Motor neuron (in vitro differentiated cells): ENCODE measurements at regions not wholly inside any gene's neighbourhood (a gene's known extent, or its start where the extent isn't known, plus 50 kb on each side); places are given as distances from the start of the nearest gene placed in this dataset.

Experiments used
- ATAC-seq, 8 experiments: fragments of 200-7000 bp; cut with Tn5 transposase; replicated peaks in 6 of 8; 2 replicates each; pipeline ENCODE4 v1.8.0; 2021; ENCODE audit warnings: mild to moderate bottlenecking in 8 of 8, moderate library complexity in 8 of 8
- H3K27ac ChIP-seq, 2 donors: fragments of 250-450 bp; sonication (Bioruptor Pico); 2 replicates each; pipeline ENCODE4 v1.9.0; 2021; ENCODE audit warnings: antibody characterized with exemption in 2 of 2, mild to moderate bottlenecking in 2 of 2, moderate library complexity in 1 of 2
- H3K4me1 ChIP-seq, 2 donors: fragments of 250-450 bp; sonication (Bioruptor Pico); replicated peaks in 1 of 2; 2 replicates each; pipeline ENCODE4 v1.6.1; 2021; ENCODE audit warnings: antibody characterized with exemption in 2 of 2, mild to moderate bottlenecking in 2 of 2, moderate library complexity in 1 of 2
- H3K4me3 ChIP-seq, 5 donors: fragments of 250-450 bp; sonication (Bioruptor Pico); 2 replicates each; pipeline ENCODE4 v1.9.0; 2021; ENCODE audit warnings: antibody characterized with exemption in 5 of 5, mild to moderate bottlenecking in 5 of 5, moderate library complexity in 4 of 5
- WGBS, 10 experiments: fragments of 450-650 bp; shearing (Covaris generic); methylation state at CpG; one replicate each; pipeline ENCODE4 v1.0.0; 2022; 5-methylcytosine and 5-hydroxymethylcytosine counted together
- in situ Hi-C, 9 experiments: fragments of 400-800 bp; cut with MboI; loops; one replicate each; pipeline ENCODE4 v1.15.0; 2021; ENCODE audit warnings: low sequenced_read_pairs in 9 of 9, low pct_unique_long_range_greater_than_20kb in 2 of 9; ENCODE audit not compliant: unreplicated experiment in 9 of 9

GRCh38 chr14:97841762-97842161, 1044.6 kb downstream of the VRK1 start:
- in situ Hi-C loops = no loop called here
- WGBS, 10 experiments = 0 to 100% (median 78%) methylated on average over 1 to 5 of the region's 5 CpGs; no CpG with 5 or more reads in 1 of the 10 experiments
- no peak overlapping the region for H3K4me3 ChIP-seq
- no peak for ATAC-seq
- H3K27ac ChIP-seq = no peak overlapping the region
- H3K4me1 ChIP-seq = peaks cover 0 to 7% of the 10 kb centered on the region in 2 donors

- in situ Hi-C loops = no loop called here
- no peak for ATAC-seq
- no peak overlapping the region for H3K4me3 ChIP-seq
- H3K27ac ChIP-seq = no peak overlapping the region
- WGBS, 10 experiments = 38 to 94% (median 53%) methylated on average over 1 to 3 of the region's 5 CpGs; no CpG with 5 or more reads in 6 of the 10 experiments
- H3K4me1 ChIP-seq = peaks cover 0 to 7% of the 10 kb centered on the region in 2 donors
These were observed 1045.9 kb downstream of the VRK1 start for GRCh38 chr14:97843066-97843465.

GRCh38 chr14:97844042-97844441, 1046.9 kb downstream of the VRK1 start:
- H3K27ac ChIP-seq = no peak overlapping the region

GRCh38 chr14:97846156-97846555, 1049.0 kb downstream of the VRK1 start:
- Histone ChIP-seq H3K4me1 (peaks cover 3 to 7% of the 10 kb centered on the region in 2 donors), H3K27ac (no peak overlapping the region), H3K4me3 (no peak overlapping the region)
- ATAC-seq = no peak
- in situ Hi-C loops = no loop called here
- 0 to 100% (median 67%) methylated on average over 1 of the region's 1 CpG; no CpG with 5 or more reads in 5 of the 10 experiments for WGBS, 10 experiments

More at GRCh38 chr14:97844042-97844441, 1046.9 kb downstream of the VRK1 start:
- in situ Hi-C loops = no loop called here
- Histone ChIP-seq H3K4me1 (peaks cover 3% of the 10 kb centered on the region in 2 donors), H3K4me3 (no peak overlapping the region)
- 0 to 100% (median 90%) methylated on average over 1 to 2 of the region's 2 CpGs; no CpG with 5 or more reads in 6 of the 10 experiments for WGBS, 10 experiments
- ATAC-seq = no peak

- peaks cover 15 to 26% of the 10 kb centered on the region in 2 donors for H3K4me1 ChIP-seq
- H3K4me3 ChIP-seq = peak overlapping the region in 1 of 5 donors; percentile 9
- 3 to 58% (median 12%) methylated on average over 3 to 13 of the region's 13 CpGs; no CpG with 5 or more reads in 1 of the 10 experiments for WGBS, 10 experiments
- H3K27ac ChIP-seq = no peak overlapping the region
- in situ Hi-C loops = no loop called here
- ATAC-seq = peak in 6 of 8 experiments; percentile 28 to 96 (median 94)
These were observed 1051.3 kb downstream of the VRK1 start for GRCh38 chr14:97848317-97848980.

GRCh38 chr14:97850466-97850865, 1053.3 kb downstream of the VRK1 start:
- no peak overlapping the region for H3K27ac ChIP-seq
- 0 to 100% (median 100%) methylated on average over 1 to 2 of the region's 2 CpGs; no CpG with 5 or more reads in 1 of the 10 experiments for WGBS, 10 experiments
- no peak overlapping the region for H3K4me3 ChIP-seq
- in situ Hi-C loops = no loop called here
- peaks cover 15 to 26% of the 10 kb centered on the region in 2 donors for H3K4me1 ChIP-seq
- no peak for ATAC-seq

GRCh38 chr14:97850886-97851285, 1053.7 kb downstream of the VRK1 start:
- Histone ChIP-seq H3K27ac (no peak overlapping the region), H3K4me3 (no peak overlapping the region), H3K4me1 (peaks cover 15 to 26% of the 10 kb centered on the region in 2 donors)
- WGBS, 10 experiments = 20 to 100% (median 80%) methylated on average over 1 to 6 of the region's 6 CpGs; no CpG with 5 or more reads in 1 of the 10 experiments
- no peak for ATAC-seq
- in situ Hi-C loops = no loop called here

GRCh38 chr14:97851428-97851995, 1054.3 kb downstream of the VRK1 start:
- Histone ChIP-seq H3K4me1 (peaks cover 15 to 26% of the 10 kb centered on the region in 2 donors), H3K27ac (peak overlapping the region in 1 of 2 donors; percentile 40), H3K4me3 (no peak overlapping the region)
- 10 to 60% (median 46%) methylated on average over 1 to 8 of the region's 15 CpGs; no CpG with 5 or more reads in 5 of the 10 experiments for WGBS, 10 experiments
- in situ Hi-C loops = no loop called here
- ATAC-seq = peak in 4 of 8 experiments; percentile 14 to 65 (median 14)

- no peak for ATAC-seq
- no peak overlapping the region for H3K27ac ChIP-seq
- H3K4me1 ChIP-seq = peaks cover 12 to 22% of the 10 kb centered on the region in 2 donors
- 22 to 94% (median 69%) methylated on average over 1 to 9 of the region's 9 CpGs; no CpG with 5 or more reads in 1 of the 10 experiments for WGBS, 10 experiments
- H3K4me3 ChIP-seq = no peak overlapping the region
- in situ Hi-C loops = no loop called here
These were observed 1057.7 kb downstream of the VRK1 start for GRCh38 chr14:97854918-97855317.

GRCh38 chr14:97866195-97866594, 1069.0 kb downstream of the VRK1 start:
- 0 to 83% (median 57%) methylated on average over 1 to 2 of the region's 2 CpGs; no CpG with 5 or more reads in 3 of the 10 experiments for WGBS, 10 experiments
- in situ Hi-C loops = no loop called here
- peaks cover 3 to 19% of the 10 kb centered on the region in 2 donors for H3K4me1 ChIP-seq
- no peak overlapping the region for H3K4me3 ChIP-seq
- peak in 5 of 8 experiments; percentile 53 to 79 (median 67) for ATAC-seq
- H3K27ac ChIP-seq = peak overlapping the region in 1 of 2 donors; percentile 57

- in situ Hi-C loops = no loop called here
- Histone ChIP-seq H3K4me1 (peaks cover 3 to 19% of the 10 kb centered on the region in 2 donors), H3K27ac (peak overlapping the region in 1 of 2 donors; percentile 57), H3K4me3 (no peak overlapping the region)
- 10 to 57% (median 39%) methylated on average over 2 to 5 of the region's 5 CpGs; no CpG with 5 or more reads in 1 of the 10 experiments for WGBS, 10 experiments
- ATAC-seq = peak in 5 of 8 experiments; percentile 63 to 81 (median 76)
These were observed 1069.5 kb downstream of the VRK1 start for GRCh38 chr14:97866664-97867063.

GRCh38 chr14:97873291-97873690, 1076.1 kb downstream of the VRK1 start:
- no peak overlapping the region for H3K4me3 ChIP-seq
- in situ Hi-C loops = no loop called here
- H3K27ac ChIP-seq = no peak overlapping the region
- no peaks in the 10 kb centered on the region for H3K4me1 ChIP-seq
- peak in 1 of 8 experiments; percentile 48 for ATAC-seq

- H3K27ac ChIP-seq = no peak overlapping the region
- ATAC-seq = no peak
- H3K4me1 ChIP-seq = no peaks in the 10 kb centered on the region
- H3K4me3 ChIP-seq = no peak overlapping the region
- 36 to 100% (median 88%) methylated on average over 2 to 9 of the region's 9 CpGs for WGBS, 10 experiments
- in situ Hi-C loops = no loop called here
These were observed 1077.2 kb downstream of the VRK1 start for GRCh38 chr14:97874394-97874793.
